Endothelial cell of umbilical vein (primary cell): ENCODE measurements at regions not wholly inside any gene's neighbourhood (a gene's known extent, or its start where the extent isn't known, plus 50 kb on each side); places are given as distances from the start of the nearest gene placed in this dataset.

Source experiments
- BruUV-seq: library from RNA; stranded (reverse); fragments of 400-500 nt; replicated peaks from 2 replicates; lab custom pipeline; 2021; lab: Mats Ljungman, UMichigan
- CTCF ChIA-PET: fragments of 300-600, 350-600 bp; sonication (Branson Sonifier 250); formaldehyde crosslinking; loops from one replicate; lab custom pipeline; 2021; ENCODE audit warnings: antibody characterized with exemption, inconsistent platforms; lab: Charles Lee
- POLR2A ChIA-PET: fragments of 300-600, 350-600 bp; sonication (Branson Sonifier 250); formaldehyde crosslinking; loops from one replicate; lab custom pipeline; 2021; ENCODE audit warnings: antibody characterized with exemption, inconsistent platforms; lab: Charles Lee
- DNase-seq: peaks from one replicate; pipeline ENCODE4 v3.0.0-alpha.2; 2011; ENCODE audit warnings: low read depth, low spot score
- FAIRE-seq: peaks from 2 replicates; lab custom pipeline; 2011; peaks lifted over from hg19 to GRCh38; lab: Jason Lieb, UNC
- H2AFZ ChIP-seq: 2 replicates; pipeline ENCODE4 v1.6.0; 2012; ENCODE audit warnings: low read depth, low read length, control low read depth, inconsistent platforms
- H3K27ac ChIP-seq: 2 replicates; pipeline ENCODE4 v1.5.1; 2011; ENCODE audit warnings: low read depth, mild to moderate bottlenecking, control low read depth, low read length, moderate library complexity; ENCODE audit not compliant: insufficient read depth
- H3K27me3 ChIP-seq, 2 experiments: 2 replicates each; pipeline versions ENCODE4 v1.6.0 to v1.6.1; 2011; ENCODE audit warnings: low read length in 2 of 2, mixed read lengths in 1 of 2; ENCODE audit not compliant: control insufficient read depth in 2 of 2, insufficient read depth in 2 of 2
- H3K36me3 ChIP-seq, 2 experiments: 2 replicates in 1 of 2; 3 replicates in 1 of 2; pipeline ENCODE4 v1.5.1; 2011; ENCODE audit warnings: low read length in 2 of 2, mild to moderate bottlenecking in 1 of 2, moderate library complexity in 1 of 2; ENCODE audit not compliant: control insufficient read depth in 2 of 2, insufficient read depth in 2 of 2; ENCODE audit errors: extremely low read depth in 1 of 2
- H3K4me1 ChIP-seq: 3 replicates; pipeline ENCODE4 v1.5.1; 2011; ENCODE audit warnings: mild to moderate bottlenecking, low read length; ENCODE audit not compliant: control insufficient read depth, insufficient read depth; ENCODE audit errors: extremely low read depth
- H3K4me2 ChIP-seq: 2 replicates; pipeline ENCODE4 v1.6.1; 2011; ENCODE audit warnings: low read length, control low read depth, mixed read lengths; ENCODE audit not compliant: insufficient read depth
- H3K4me3 ChIP-seq, 3 experiments: fragments of 200-600 bp in 1 of 3; sonication (generic), shearing (Covaris generic) in 1 of 3; replicated peaks in 1 of 3; 2 replicates each; pipeline ENCODE4 v1.5.1; 2011 to 2016; ENCODE audit warnings: control low read depth in 3 of 3, low read length in 3 of 3, mild to moderate bottlenecking in 2 of 3, inconsistent platforms in 1 of 3, low read depth in 1 of 3, moderate library complexity in 1 of 3; ENCODE audit not compliant: insufficient read depth in 1 of 3
- H3K79me2 ChIP-seq: 2 replicates; pipeline ENCODE4 v1.6.0; 2012; ENCODE audit warnings: low read length, inconsistent platforms; ENCODE audit not compliant: control insufficient read depth, insufficient read depth
- H3K9ac ChIP-seq: replicated peaks from 2 replicates; pipeline ENCODE3; 2011; ENCODE audit warnings: low read length, control low read depth; ENCODE audit not compliant: insufficient read depth; ENCODE audit errors: extremely low read depth
- H3K9me1 ChIP-seq: replicated peaks from 3 replicates; pipeline ENCODE4 v1.6.0; 2011; ENCODE audit warnings: mild to moderate bottlenecking, low read length; ENCODE audit not compliant: control insufficient read depth, insufficient read depth; ENCODE audit errors: extremely low read depth
- H3K9me3 ChIP-seq: replicated peaks from 2 replicates; pipeline ENCODE4 v1.5.1; 2012; ENCODE audit warnings: low read length, inconsistent platforms; ENCODE audit not compliant: control insufficient read depth, insufficient read depth
- H4K20me1 ChIP-seq: replicated peaks from 2 replicates; pipeline ENCODE3; 2011; ENCODE audit warnings: mild to moderate bottlenecking, low read length; ENCODE audit not compliant: control insufficient read depth, insufficient read depth; ENCODE audit errors: extremely low read depth
- EZH2 ChIP-seq: IDR thresholded peaks from 2 replicates; pipeline ENCODE4 v1.6.1; 2012; ENCODE audit warnings: borderline replicate concordance, low read depth, mild to moderate bottlenecking, moderate library complexity, low read length, inconsistent platforms; ENCODE audit not compliant: severe bottlenecking
- FOS ChIP-seq: IDR thresholded peaks from 2 replicates; pipeline ENCODE4 v1.6.1; 2011; ENCODE audit warnings: mild to moderate bottlenecking, low read length, moderate library complexity, borderline replicate concordance; ENCODE audit not compliant: insufficient read depth
- JUN ChIP-seq: IDR thresholded peaks from 2 replicates; pipeline ENCODE4 v1.6.1; 2011; ENCODE audit warnings: borderline replicate concordance, low read depth; ENCODE audit not compliant: insufficient read length, insufficient read depth
- MAX ChIP-seq: IDR thresholded peaks from 2 replicates; pipeline ENCODE4 v1.6.1; 2011; ENCODE audit not compliant: insufficient read depth, insufficient read length
- MYC ChIP-seq: IDR thresholded peaks from one replicate; pipeline ENCODE4 v1.6.1; 2011; ENCODE audit warnings: mild to moderate bottlenecking, low read depth, low read length
- POLR2A ChIP-seq: IDR thresholded peaks from 2 replicates; pipeline ENCODE4 v1.6.1; 2012; ENCODE audit warnings: low read depth, mild to moderate bottlenecking, control low read depth, low read length
- POLR2AphosphoS5 ChIP-seq: IDR thresholded peaks from 2 replicates; pipeline ENCODE4 v1.6.1; 2012; ENCODE audit warnings: low read depth, mild to moderate bottlenecking, control low read depth, low read length, moderate library complexity; ENCODE audit not compliant: insufficient read depth
- dilution Hi-C: fragments of 300-500 bp; cut with MboI; formaldehyde crosslinking; loops from one replicate; pipeline ENCODE4 v1.15.0; 2019; ENCODE audit warnings: low sequenced_read_pairs; ENCODE audit not compliant: extremely low pct_ligation_motif_present
- intact Hi-C: fragments of 100-400 bp; cut with micrococcal nuclease; formaldehyde crosslinking; loops from one replicate; pipeline ENCODE4 v1.10.0; 2022

DNA sequence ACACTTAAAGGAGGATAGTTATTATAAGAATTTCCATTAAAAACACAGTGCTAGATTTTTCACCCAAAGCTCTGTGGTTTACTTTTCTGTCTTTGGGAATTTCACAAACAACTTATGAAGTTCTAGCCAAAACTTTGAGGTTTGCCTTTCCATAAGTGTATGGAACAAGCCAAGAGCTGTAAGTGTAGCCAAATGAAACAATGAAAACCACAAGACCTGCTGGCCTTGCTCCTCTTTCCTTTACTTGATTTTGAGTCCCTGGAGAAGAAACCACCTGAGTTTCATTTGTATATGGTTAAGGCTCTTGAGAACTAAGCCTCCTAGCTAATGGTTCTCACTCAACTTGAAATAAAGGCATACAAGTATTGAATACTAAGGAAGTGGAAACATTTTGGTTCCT, 365.3 kb upstream of the EPHA3 start:
- H3K79me2 ChIP-seq, result no peaks in the 10 kb centered on the region
- H3K27ac ChIP-seq, result no peak overlapping the region
- H4K20me1 ChIP-seq, result no peaks in the 10 kb centered on the region
- H3K9ac ChIP-seq, result no peak overlapping the region
- BruUV-seq, result no TSS peak
- no peaks in the 10 kb centered on the region for H3K36me3 ChIP-seq
- ChIA-PET POLR2A (no interaction called here), CTCF (no interaction called here)
- no peak for FAIRE-seq
- no peak for TF ChIP-seq POLR2AphosphoS5
- no peak for TF ChIP-seq JUN
- TF ChIP-seq MYC, result no peak
- TF ChIP-seq FOS, result no peak
- TF ChIP-seq EZH2, result no peak
- no peak for TF ChIP-seq POLR2A
- H3K27me3 ChIP-seq, result no peaks in the 10 kb centered on the region
- dilution Hi-C loops, result no loop called here
- no peak for DNase-seq
- H2AFZ ChIP-seq, result no peak overlapping the region
- H3K4me3 ChIP-seq, result no peak overlapping the region
- H3K9me1 ChIP-seq, result no peaks in the 10 kb centered on the region
- H3K9me3 ChIP-seq, result peaks cover 1% of the 10 kb centered on the region
- H3K4me1 ChIP-seq, result no peaks in the 10 kb centered on the region
- H3K4me2 ChIP-seq, result no peak overlapping the region
- intact Hi-C loops, result no loop called here

GRCh38 chr3:88742674-88743507, 364.5 kb upstream of the EPHA3 start:
- Histone ChIP-seq H3K9me1 (no peaks in the 10 kb centered on the region), H3K9me3 (no peaks in the 10 kb centered on the region), H3K9ac (no peak overlapping the region), H3K4me2 (no peak overlapping the region), H3K4me1 (no peaks in the 10 kb centered on the region), H4K20me1 (no peaks in the 10 kb centered on the region), H3K36me3 (no peaks in the 10 kb centered on the region), H3K27ac (no peak overlapping the region), H3K79me2 (no peaks in the 10 kb centered on the region), H3K27me3 (no peaks in the 10 kb centered on the region), H2AFZ (no peak overlapping the region), H3K4me3 (no peak overlapping the region)
- FAIRE-seq (no peak), DNase-seq (no peak)
- ChIA-PET CTCF (no interaction called here), POLR2A (no interaction called here)
- TF ChIP-seq POLR2A (no peak), EZH2 (no peak), MAX (no peak)
- no TSS peak for BruUV-seq
- dilution Hi-C loops, result no loop called here
- intact Hi-C loops, result no loop called here
